Prostate gland (tissue), 1 donor: ENCODE measurements at regions not wholly inside any gene's neighbourhood (a gene's known extent, or its start where the extent isn't known, plus 50 kb on each side); places are given as distances from the start of the nearest gene placed in this dataset.

Source experiments
- POLR2A ChIP-seq: fragments of 450-650 bp; IDR thresholded peaks from one replicate; pipeline ENCODE4 v1.6.1; 2016; ENCODE audit warnings: antibody characterized with exemption, mild to moderate bottlenecking
- POLR2AphosphoS5 ChIP-seq: sonication (generic); formaldehyde crosslinking; IDR thresholded peaks from one replicate; pipeline ENCODE4 v1.6.1; 2017; ENCODE audit warnings: antibody characterized with exemption

DNA sequence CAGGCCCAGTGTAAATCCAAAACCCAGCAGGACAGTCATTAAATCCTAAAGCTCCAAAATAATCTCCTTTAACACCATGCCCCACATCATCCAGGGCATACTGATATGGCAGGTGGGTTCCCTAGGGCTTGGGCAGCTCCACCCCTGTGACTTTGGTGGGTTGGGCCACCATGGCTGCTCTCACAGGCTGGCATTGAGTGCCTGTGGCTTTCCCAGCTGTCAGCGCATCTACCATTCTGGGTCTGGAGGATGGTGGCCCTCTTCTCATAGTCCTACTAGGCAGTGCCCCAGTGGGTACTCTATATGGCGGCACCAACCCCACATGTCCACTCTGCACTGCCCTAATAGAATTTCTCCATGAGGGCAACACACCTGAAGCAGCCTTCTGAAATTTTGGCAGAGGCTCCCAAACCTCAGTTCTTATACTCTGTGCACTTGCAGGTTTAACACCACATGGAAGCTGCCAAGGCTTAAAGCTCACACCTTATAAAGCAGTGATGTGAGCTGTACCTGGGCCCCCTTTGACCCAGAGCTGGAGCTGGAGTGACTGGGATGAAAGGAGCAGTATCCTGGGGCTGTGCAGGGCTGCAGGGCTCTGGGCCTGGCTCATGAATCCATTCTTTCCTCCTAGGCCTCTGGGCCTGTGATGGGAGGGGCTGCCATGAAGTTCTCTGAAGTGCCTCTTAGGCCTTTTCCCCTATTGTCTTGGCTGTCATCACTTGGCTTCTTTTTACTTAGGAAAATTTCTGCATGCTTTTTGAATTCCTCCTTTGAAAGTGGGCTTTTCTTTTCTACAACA lies 765.5 kb upstream of the EPHA7 start:
- TF ChIP-seq POLR2AphosphoS5 = no peak
- no peak for TF ChIP-seq POLR2A
